ENCODE measurements at regions not wholly inside any gene's neighbourhood (a gene's known extent, or its start where the extent isn't known, plus 50 kb on each side); places are given as distances from the start of the nearest gene placed in this dataset.

GRCh38 chr5:165209101-165209727 lies 1703.8 kb downstream of the MAT2B start:
- no peaks in the 10 kb centered on the region for H3K36me3 Mint-ChIP-seq
- no peaks in the 10 kb centered on the region for H3K27me3 Mint-ChIP-seq
- no peaks in the 10 kb centered on the region for H3K9me3 Mint-ChIP-seq (ENCODE audit: low read depth)
- H3K27ac Mint-ChIP-seq, result no peak overlapping the region
- no peak overlapping the region for H3K4me3 Mint-ChIP-seq
- no peaks in the 10 kb centered on the region for H3K4me1 Mint-ChIP-seq (ENCODE audit: low read depth)

DNA sequence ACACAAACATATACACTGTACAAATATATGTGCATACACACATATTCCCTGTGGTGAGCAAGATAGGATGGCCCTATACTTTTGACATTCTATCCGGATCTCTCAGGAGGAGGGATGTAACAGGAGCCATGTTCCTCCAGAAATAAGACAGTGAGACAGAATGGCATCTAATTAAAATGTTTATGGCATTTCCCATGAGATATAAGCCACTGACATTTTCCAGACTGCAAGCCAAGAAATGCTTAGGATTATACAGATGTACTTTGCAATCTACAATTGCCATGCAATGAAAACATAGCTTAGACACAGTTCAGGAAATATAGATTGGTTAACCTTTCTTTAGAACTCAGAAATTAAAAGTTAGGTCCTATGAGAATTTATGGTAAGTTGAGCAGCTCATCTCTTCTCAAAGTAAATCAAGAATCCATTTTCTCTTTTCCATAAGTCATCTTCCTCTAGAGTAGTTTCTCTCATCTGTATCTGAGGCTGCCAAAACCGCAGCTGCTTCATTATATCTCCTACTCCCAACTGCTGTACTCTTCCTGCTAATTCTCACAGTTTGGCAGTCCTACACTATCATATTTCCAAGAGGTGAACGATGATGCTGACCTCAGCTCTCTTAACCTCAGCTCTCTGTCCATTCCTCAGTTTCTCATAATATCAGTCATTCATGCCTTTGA lies 1719.1 kb downstream of the MAT2B start:
- H3K27me3 Mint-ChIP-seq, result no peaks in the 10 kb centered on the region
- peaks cover 4% of the 10 kb centered on the region for H3K9me3 Mint-ChIP-seq (ENCODE audit: low read depth)
- H3K36me3 Mint-ChIP-seq, result no peaks in the 10 kb centered on the region
- H3K27ac Mint-ChIP-seq, result no peak overlapping the region
- no peak overlapping the region for H3K4me3 Mint-ChIP-seq
- no peaks in the 10 kb centered on the region for H3K4me1 Mint-ChIP-seq (ENCODE audit: low read depth)

DNA sequence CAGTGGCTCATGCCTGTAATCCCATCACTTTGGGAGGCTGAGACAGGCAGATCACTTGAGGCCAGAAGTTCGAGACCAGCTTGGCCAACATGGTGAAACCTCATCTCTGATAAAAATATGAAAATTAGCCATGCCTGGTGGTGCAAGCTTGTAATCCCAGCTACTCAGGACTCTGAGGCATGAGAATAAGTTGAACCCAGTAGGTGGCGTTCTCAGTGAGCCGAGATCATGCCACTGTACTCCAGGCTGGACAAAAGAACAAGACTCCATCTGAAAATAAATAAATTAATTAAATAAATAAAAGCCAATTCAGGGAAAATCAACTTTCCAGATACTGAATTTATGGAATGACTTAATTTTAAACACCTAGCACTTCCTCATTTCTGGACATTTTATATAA lies 1722.1 kb downstream of the MAT2B start:
- no peak overlapping the region for H3K27ac Mint-ChIP-seq
- H3K36me3 Mint-ChIP-seq, result no peaks in the 10 kb centered on the region
- peaks cover 4% of the 10 kb centered on the region for H3K9me3 Mint-ChIP-seq (ENCODE audit: low read depth)
- H3K27me3 Mint-ChIP-seq, result no peaks in the 10 kb centered on the region
- H3K4me1 Mint-ChIP-seq (ENCODE audit: low read depth), result no peaks in the 10 kb centered on the region
- H3K4me3 Mint-ChIP-seq, result no peak overlapping the region

GRCh38 chr5:165228184-165228583 lies 1722.8 kb downstream of the MAT2B start:
- Mint-ChIP-seq H3K27me3 (no peaks in the 10 kb centered on the region), H3K4me1 (ENCODE audit: low read depth) (no peaks in the 10 kb centered on the region), H3K4me3 (no peak overlapping the region), H3K27ac (no peak overlapping the region), H3K9me3 (ENCODE audit: low read depth) (peaks cover 4% of the 10 kb centered on the region), H3K36me3 (no peaks in the 10 kb centered on the region)

GRCh38 chr5:165231821-165232508 lies 1726.5 kb downstream of the MAT2B start:
- no peak overlapping the region for H3K4me3 Mint-ChIP-seq
- H3K4me1 Mint-ChIP-seq (ENCODE audit: low read depth), result no peaks in the 10 kb centered on the region
- no peak overlapping the region for H3K27ac Mint-ChIP-seq
- H3K36me3 Mint-ChIP-seq, result no peaks in the 10 kb centered on the region
- H3K27me3 Mint-ChIP-seq, result no peaks in the 10 kb centered on the region
- H3K9me3 Mint-ChIP-seq (ENCODE audit: low read depth), result peaks cover 7% of the 10 kb centered on the region

DNA sequence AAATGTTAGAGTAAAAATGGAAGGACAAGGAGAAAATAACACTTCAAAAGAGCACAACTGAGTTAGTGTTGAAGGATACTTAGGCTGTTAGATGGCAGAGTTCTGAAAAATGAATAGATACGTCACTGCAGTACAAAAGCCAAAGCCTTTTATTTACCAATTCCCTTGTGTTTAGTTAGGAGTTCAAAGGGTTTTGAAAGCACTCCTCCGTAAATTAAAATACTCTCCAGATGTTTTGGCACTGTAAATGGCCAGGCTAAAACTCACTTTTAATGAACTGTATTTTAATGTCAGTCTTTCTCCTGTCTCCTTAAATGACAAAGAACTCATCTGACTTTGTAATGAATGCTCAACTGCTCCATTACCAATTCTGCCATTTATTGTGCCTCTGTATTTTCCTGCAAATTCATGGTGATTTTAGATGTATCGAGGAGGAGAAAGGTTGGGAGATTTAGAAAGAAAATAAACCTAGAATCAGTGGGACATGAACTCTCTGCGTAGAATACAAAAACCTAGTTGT lies 1727.2 kb downstream of the MAT2B start:
- Mint-ChIP-seq H3K4me1 (ENCODE audit: low read depth) (no peaks in the 10 kb centered on the region), H3K27me3 (no peaks in the 10 kb centered on the region), H3K27ac (no peak overlapping the region), H3K9me3 (ENCODE audit: low read depth) (peaks cover 4% of the 10 kb centered on the region), H3K36me3 (no peaks in the 10 kb centered on the region), H3K4me3 (no peak overlapping the region)

- H3K27me3 Mint-ChIP-seq, result no peaks in the 10 kb centered on the region
- H3K27ac Mint-ChIP-seq, result no peak overlapping the region
- H3K9me3 Mint-ChIP-seq (ENCODE audit: low read depth), result no peaks in the 10 kb centered on the region
- no peak overlapping the region for H3K4me3 Mint-ChIP-seq
- H3K36me3 Mint-ChIP-seq, result no peaks in the 10 kb centered on the region
- H3K4me1 Mint-ChIP-seq (ENCODE audit: low read depth), result no peaks in the 10 kb centered on the region
These were observed 1736.4 kb downstream of the MAT2B start for GRCh38 chr5:165241811-165242210.

GRCh38 chr5:165242646-165243045 lies 1737.2 kb downstream of the MAT2B start:
- no peaks in the 10 kb centered on the region for H3K4me1 Mint-ChIP-seq (ENCODE audit: low read depth)
- H3K36me3 Mint-ChIP-seq, result no peaks in the 10 kb centered on the region

DNA sequence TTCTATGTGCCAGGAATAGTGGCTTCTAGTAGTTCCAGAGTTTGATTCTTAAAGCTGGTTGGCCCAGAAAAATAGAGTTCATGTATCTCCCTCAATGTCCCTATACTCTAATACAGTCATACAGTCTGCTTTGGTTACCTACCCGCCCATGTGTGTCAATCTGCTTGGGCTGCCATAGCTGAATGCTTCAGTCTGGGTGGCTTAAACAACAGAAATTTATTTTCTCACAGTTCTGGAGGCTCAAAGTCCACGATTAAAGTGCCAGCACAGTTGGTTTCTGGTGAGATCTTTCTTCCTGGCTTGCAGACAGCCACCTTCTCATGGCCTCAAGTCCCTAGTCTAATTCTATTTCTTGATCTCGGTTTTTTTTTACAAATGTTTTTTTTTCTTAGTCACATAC lies 1739.0 kb downstream of the MAT2B start:
- Mint-ChIP-seq H3K27ac (no peak overlapping the region), H3K4me1 (ENCODE audit: low read depth) (no peaks in the 10 kb centered on the region), H3K9me3 (ENCODE audit: low read depth) (no peaks in the 10 kb centered on the region), H3K27me3 (no peaks in the 10 kb centered on the region), H3K36me3 (no peaks in the 10 kb centered on the region), H3K4me3 (no peak overlapping the region)

More at GRCh38 chr5:165242646-165243045, 1737.2 kb downstream of the MAT2B start:
- H3K27ac Mint-ChIP-seq, result no peak overlapping the region
- H3K27me3 Mint-ChIP-seq, result no peaks in the 10 kb centered on the region
- no peak overlapping the region for H3K4me3 Mint-ChIP-seq
- H3K9me3 Mint-ChIP-seq (ENCODE audit: low read depth), result no peaks in the 10 kb centered on the region

DNA sequence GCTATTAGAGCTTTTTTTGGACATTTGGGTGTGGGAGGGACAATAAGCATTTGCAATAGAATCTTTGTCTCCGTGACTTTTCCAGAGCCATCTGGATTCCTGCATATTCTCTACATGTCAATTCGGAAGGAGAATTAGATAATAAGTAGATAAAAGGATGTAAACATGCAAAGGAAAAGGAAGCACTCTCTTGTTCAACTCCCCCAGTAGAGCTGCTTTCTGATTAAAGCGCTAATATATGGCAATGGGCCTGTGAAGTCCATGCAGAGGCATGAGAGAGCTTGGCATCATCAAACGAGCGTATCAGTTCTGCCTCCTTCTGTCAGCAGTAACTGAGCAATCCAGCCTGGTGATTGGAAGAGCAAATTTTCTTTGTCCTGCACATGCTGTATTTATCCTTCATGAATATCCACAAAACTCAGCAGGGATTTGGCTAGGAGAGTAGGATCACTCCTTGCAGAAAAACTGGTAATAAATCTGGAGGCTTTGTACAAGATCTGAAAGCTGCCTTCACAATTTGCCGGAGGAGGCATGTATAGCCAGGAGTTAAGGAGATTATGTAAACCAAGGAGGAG lies 1752.9 kb downstream of the MAT2B start:
- H3K9me3 Mint-ChIP-seq (ENCODE audit: low read depth), result peaks cover 12% of the 10 kb centered on the region
- no peaks in the 10 kb centered on the region for H3K27me3 Mint-ChIP-seq
- H3K36me3 Mint-ChIP-seq, result no peaks in the 10 kb centered on the region
- H3K4me3 Mint-ChIP-seq, result no peak overlapping the region
- no peaks in the 10 kb centered on the region for H3K4me1 Mint-ChIP-seq (ENCODE audit: low read depth)
- H3K27ac Mint-ChIP-seq, result no peak overlapping the region

DNA sequence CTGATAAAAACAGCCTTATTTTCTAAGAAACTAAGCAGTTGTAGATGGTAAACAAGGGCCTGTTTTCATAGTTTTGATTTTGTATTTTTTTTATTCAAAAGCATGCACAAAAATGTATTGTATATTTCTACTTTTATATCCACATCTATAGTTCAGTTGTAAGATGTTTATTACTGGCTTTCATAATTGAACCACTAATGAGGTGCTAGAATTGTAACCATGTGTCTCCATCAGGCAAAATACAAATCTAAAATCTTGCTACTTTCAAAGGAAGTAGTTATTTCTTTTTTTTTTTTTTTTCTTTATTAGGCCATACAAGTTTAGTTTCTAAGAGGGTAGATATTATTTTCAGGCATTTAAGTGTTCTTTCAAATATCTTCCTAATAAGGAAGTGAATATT lies 1755.0 kb downstream of the MAT2B start:
- no peaks in the 10 kb centered on the region for H3K36me3 Mint-ChIP-seq
- no peak overlapping the region for H3K27ac Mint-ChIP-seq
- H3K4me3 Mint-ChIP-seq, result no peak overlapping the region
- H3K27me3 Mint-ChIP-seq, result no peaks in the 10 kb centered on the region
- no peaks in the 10 kb centered on the region for H3K4me1 Mint-ChIP-seq (ENCODE audit: low read depth)
- H3K9me3 Mint-ChIP-seq (ENCODE audit: low read depth), result peaks cover 19% of the 10 kb centered on the region

GRCh38 chr5:165263536-165263935 lies 1758.1 kb downstream of the MAT2B start:
- Mint-ChIP-seq H3K27ac (no peak overlapping the region), H3K36me3 (no peaks in the 10 kb centered on the region), H3K4me1 (ENCODE audit: low read depth) (no peaks in the 10 kb centered on the region), H3K27me3 (no peaks in the 10 kb centered on the region), H3K4me3 (no peak overlapping the region), H3K9me3 (ENCODE audit: low read depth) (peaks cover 15% of the 10 kb centered on the region)

GRCh38 chr5:165266939-165267338 lies 1761.5 kb downstream of the MAT2B start:
- Mint-ChIP-seq H3K4me1 (ENCODE audit: low read depth) (no peaks in the 10 kb centered on the region), H3K27me3 (no peaks in the 10 kb centered on the region), H3K27ac (no peak overlapping the region), H3K4me3 (no peak overlapping the region), H3K9me3 (ENCODE audit: low read depth) (peaks cover 8% of the 10 kb centered on the region), H3K36me3 (no peaks in the 10 kb centered on the region)

- H3K9me3 Mint-ChIP-seq (ENCODE audit: low read depth), result peaks cover 8% of the 10 kb centered on the region
- H3K36me3 Mint-ChIP-seq, result no peaks in the 10 kb centered on the region
- no peak overlapping the region for H3K4me3 Mint-ChIP-seq
- H3K27ac Mint-ChIP-seq, result no peak overlapping the region
- no peaks in the 10 kb centered on the region for H3K4me1 Mint-ChIP-seq (ENCODE audit: low read depth)
- no peaks in the 10 kb centered on the region for H3K27me3 Mint-ChIP-seq
These were observed 1767.0 kb downstream of the MAT2B start for GRCh38 chr5:165272436-165272835.

- no peak overlapping the region for H3K4me3 Mint-ChIP-seq
- peaks cover 13% of the 10 kb centered on the region for H3K9me3 Mint-ChIP-seq (ENCODE audit: low read depth)
- no peaks in the 10 kb centered on the region for H3K27me3 Mint-ChIP-seq
- H3K4me1 Mint-ChIP-seq (ENCODE audit: low read depth), result no peaks in the 10 kb centered on the region
- no peak overlapping the region for H3K27ac Mint-ChIP-seq
- no peaks in the 10 kb centered on the region for H3K36me3 Mint-ChIP-seq
These were observed 1772.2 kb downstream of the MAT2B start for GRCh38 chr5:165277661-165278060.
